Stimulated activated naive B cell treated with anti-CD40 and anti-IgM and Interleukin-4, amounts not matched to agents 10 μg/mL and 1 μg/mL and 100 μg/mL, for 72 hours (primary cell): ENCODE measurements at regions not wholly inside any gene's neighbourhood (a gene's known extent, or its start where the extent isn't known, plus 50 kb on each side); places are given as distances from the start of the nearest gene placed in this dataset.

Experiments
- ATAC-seq, 2 donors: fragments of 150-1000 bp; cut with Tn5 transposase; replicated peaks; 2 replicates each; pipeline ENCODE4 v1.10.0; 2021; ENCODE audit warnings: moderate library complexity in 1 of 2
- DNase-seq: peaks from one replicate; pipeline ENCODE4 v3.0.0; 2021
- H3K27ac Mint-ChIP-seq: one replicate; pipeline ENCODE4 v1.8.0; 2022; ENCODE audit warnings: mild to moderate bottlenecking, mixed read lengths
- H3K27me3 Mint-ChIP-seq, 2 donors: one replicate each; pipeline ENCODE4 v1.8.0; 2022; ENCODE audit warnings: mixed read lengths in 2 of 2
- H3K36me3 Mint-ChIP-seq, 2 donors: one replicate each; pipeline ENCODE4 v1.8.0; 2022; ENCODE audit warnings: mixed read lengths in 2 of 2, mild to moderate bottlenecking in 1 of 2
- H3K4me1 Mint-ChIP-seq, 2 donors: one replicate each; pipeline ENCODE4 v1.8.0; 2022; ENCODE audit warnings: mixed read lengths in 2 of 2, mild to moderate bottlenecking in 1 of 2
- H3K4me3 Mint-ChIP-seq, 2 donors: one replicate each; pipeline ENCODE4 v1.8.0; 2022; ENCODE audit warnings: mild to moderate bottlenecking in 2 of 2, mixed read lengths in 2 of 2, moderate library complexity in 1 of 2
- H3K9me3 Mint-ChIP-seq, 2 donors: one replicate each; pipeline ENCODE4 v1.8.0; 2022; ENCODE audit warnings: mixed read lengths in 2 of 2, mild to moderate bottlenecking in 1 of 2

DNA sequence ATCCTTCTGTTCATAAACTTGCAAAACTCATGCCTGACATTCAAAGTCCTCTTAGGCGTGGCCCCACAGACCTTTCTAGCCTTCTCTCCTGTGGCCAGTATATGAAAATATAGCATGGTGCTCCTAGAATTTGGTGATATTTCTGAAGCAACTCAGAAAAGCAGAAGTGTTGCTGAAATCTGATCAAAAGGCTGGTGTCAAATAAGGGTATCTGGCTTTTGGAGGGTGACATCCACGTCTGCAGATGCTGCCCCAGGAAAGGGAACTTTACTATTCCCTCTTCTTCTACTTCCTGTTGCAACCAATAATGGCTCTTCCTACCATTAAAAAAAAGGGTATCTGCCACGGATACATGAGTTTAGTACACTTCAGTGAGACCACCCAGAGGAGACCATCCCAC lies 83.9 kb upstream of the RPS6KA3 start:
- Mint-ChIP-seq H3K27ac (no peak overlapping the region), H3K9me3 (peaks cover under 1 to 1% of the 10 kb centered on the region in 2 donors), H3K4me3 (no peak overlapping the region), H3K27me3 (peaks cover 0 to 4% of the 10 kb centered on the region in 2 donors), H3K4me1 (no peaks in the 10 kb centered on the region), H3K36me3 (no peaks in the 10 kb centered on the region)
- DNase-seq (no peak), ATAC-seq (no peak)

DNA sequence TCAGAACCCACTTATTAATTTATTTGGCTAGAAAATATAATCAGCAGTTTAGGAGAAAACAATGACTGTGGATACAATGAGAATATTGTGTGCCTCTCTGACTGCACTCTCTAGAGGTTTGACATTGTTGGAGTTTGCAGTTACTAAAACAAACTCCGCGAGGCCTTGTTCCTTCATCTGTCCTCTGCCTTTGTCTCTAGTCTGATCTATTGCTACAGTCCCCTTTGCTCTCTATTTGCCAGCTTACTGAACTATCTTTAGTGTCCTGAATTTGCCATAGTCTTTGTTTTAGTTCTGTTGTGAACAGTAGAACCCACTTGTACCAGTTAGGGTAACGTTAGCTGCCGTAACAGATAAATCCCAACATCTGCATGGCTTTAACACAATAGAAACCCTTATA lies 81.4 kb upstream of the RPS6KA3 start:
- no peak for ATAC-seq

DNA sequence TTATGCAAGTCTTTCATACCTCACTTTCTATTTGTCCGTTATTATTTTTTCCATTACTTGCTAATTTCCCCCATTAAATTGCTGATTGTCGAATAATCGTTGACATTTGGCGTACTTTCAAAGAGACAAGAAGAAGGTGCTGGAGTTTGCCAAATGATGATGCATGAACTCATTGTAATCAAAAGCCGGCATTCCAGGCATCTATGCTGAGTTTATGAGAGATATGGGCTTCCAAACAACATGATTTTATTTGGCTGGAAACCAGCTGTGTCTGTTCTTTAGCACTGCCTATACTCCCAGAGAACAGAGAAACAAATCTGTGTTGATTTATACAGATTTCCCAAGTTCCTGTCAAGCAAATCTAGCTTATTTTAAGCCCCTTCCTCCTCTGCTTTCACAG lies 80.8 kb upstream of the RPS6KA3 start:
- Mint-ChIP-seq H3K27ac (no peak overlapping the region), H3K27me3 (no peaks in the 10 kb centered on the region), H3K36me3 (peaks cover 2 to 6% of the 10 kb centered on the region in 2 donors), H3K4me1 (no peaks in the 10 kb centered on the region), H3K4me3 (no peak overlapping the region), H3K9me3 (peaks cover 13 to 22% of the 10 kb centered on the region in 2 donors)
- no peak for ATAC-seq
- no peak for DNase-seq

More for the DNA sequence above, 81.4 kb upstream of the RPS6KA3 start:
- no peak overlapping the region for H3K4me3 Mint-ChIP-seq
- peaks cover 9 to 18% of the 10 kb centered on the region in 2 donors for H3K9me3 Mint-ChIP-seq
- no peaks in the 10 kb centered on the region for H3K27me3 Mint-ChIP-seq
- DNase-seq: no peak
- H3K4me1 Mint-ChIP-seq: no peaks in the 10 kb centered on the region
- no peak overlapping the region for H3K27ac Mint-ChIP-seq
- H3K36me3 Mint-ChIP-seq: peaks cover 2 to 6% of the 10 kb centered on the region in 2 donors

DNA sequence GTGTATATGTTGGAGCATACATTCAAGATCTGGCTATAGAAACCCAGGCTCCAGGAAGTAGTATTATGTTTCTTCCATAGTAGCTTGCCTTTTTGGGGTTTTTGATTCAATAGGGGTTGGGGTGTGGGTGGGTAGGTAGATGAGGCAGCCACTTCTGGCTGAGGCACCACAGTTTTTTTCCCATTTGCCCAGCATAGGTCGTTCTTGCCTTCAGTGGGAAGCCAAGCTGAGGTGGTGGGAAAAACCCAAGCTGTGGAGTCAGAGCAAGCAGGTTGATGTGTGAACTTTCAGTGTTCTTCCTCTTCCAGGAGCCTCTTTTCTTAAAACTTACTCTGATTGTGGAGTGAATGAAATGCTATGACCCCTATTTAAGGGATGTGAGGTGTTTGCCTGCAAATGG lies 67.0 kb upstream of the RPS6KA3 start:
- no peak for DNase-seq
- peak in 1 of 2 donors; percentile 46 for ATAC-seq
- no peak overlapping the region for H3K4me3 Mint-ChIP-seq
- H3K4me1 Mint-ChIP-seq: peaks cover 0 to 2% of the 10 kb centered on the region in 2 donors
- no peak overlapping the region for H3K27ac Mint-ChIP-seq
- H3K9me3 Mint-ChIP-seq: no peaks in the 10 kb centered on the region
- peaks cover 0 to 3% of the 10 kb centered on the region in 2 donors for H3K27me3 Mint-ChIP-seq
- no peaks in the 10 kb centered on the region for H3K36me3 Mint-ChIP-seq

DNA sequence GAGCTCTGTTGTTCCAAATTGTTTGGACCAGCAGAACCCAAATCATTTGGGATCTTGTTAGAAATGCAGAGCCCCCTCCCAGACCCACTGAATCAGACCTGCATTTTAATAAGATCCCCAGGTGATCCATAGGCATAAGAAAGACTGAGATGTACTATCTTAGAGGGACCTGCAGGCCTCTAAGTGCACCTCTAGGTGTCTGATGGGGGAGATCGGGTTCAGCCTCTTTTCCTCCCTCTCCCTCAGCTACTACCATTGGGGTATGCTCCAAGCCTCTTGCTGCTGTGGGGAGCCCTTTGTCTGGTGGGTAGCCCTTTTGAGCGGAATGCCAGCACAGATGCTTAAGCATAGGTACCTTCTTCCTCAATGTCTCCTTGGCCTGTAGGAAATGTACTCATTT lies 63.8 kb upstream of the RPS6KA3 start:
- no peak for DNase-seq
- Mint-ChIP-seq H3K36me3 (no peaks in the 10 kb centered on the region), H3K27ac (no peak overlapping the region), H3K4me3 (no peak overlapping the region), H3K27me3 (peaks cover 0 to 3% of the 10 kb centered on the region in 2 donors), H3K9me3 (no peaks in the 10 kb centered on the region), H3K4me1 (peaks cover 0 to 2% of the 10 kb centered on the region in 2 donors)
- ATAC-seq: no peak

DNA sequence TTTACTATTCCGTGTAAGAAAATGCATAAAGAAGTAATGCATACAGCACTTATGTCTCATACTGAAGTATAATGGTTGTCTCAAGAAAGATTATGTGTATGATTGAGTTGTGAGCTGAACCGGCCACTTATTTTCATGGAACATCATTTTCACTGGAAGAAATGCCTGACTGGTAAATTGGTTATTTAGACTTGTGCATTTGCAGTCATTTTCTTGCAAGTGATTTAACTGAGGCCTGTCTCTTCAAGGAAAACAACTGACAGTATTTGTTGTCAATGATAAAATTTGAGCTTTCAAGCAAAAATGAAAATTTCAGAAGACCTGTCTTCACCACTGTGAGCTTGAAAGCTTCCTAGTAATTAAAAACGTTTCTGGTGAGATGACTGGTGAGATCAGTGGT lies 62.7 kb upstream of the RPS6KA3 start:
- ATAC-seq: no peak
- no peak for DNase-seq
- H3K4me3 Mint-ChIP-seq: no peak overlapping the region
- peaks cover 0 to 2% of the 10 kb centered on the region in 2 donors for H3K4me1 Mint-ChIP-seq
- no peaks in the 10 kb centered on the region for H3K9me3 Mint-ChIP-seq
- H3K27me3 Mint-ChIP-seq: peaks cover 0 to 3% of the 10 kb centered on the region in 2 donors
- H3K27ac Mint-ChIP-seq: no peak overlapping the region
- H3K36me3 Mint-ChIP-seq: no peaks in the 10 kb centered on the region

DNA sequence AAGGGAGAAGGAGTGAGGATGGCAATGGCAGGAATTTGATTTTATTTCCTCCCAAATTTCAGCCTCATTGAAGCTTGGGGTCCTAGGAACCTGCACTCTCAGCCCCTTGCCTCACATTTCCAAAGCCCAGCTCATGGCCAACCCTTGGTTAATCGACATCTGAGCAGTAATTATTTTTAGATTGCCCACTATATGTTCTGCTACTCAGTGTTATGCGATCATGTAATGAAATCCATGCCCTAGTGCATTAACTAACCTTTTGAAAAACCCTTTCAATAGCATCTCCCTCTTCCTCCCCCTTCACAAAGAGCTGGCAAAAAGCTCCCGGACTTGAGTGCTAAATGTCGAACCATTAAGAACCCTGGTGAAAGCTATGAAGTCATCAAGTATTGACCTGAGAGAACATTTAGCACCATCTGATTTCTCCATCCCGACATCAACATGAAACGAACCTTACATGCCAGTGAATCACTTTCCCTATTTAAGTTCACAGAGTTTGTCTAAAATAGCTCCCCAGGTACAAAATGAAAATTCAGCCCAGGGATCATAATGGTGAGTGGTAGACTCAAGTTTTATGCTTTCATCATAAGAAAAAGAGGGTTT lies 59.2 kb upstream of the RPS6KA3 start:
- no peaks in the 10 kb centered on the region for H3K9me3 Mint-ChIP-seq
- ATAC-seq (no peak), DNase-seq (no peak)
- no peak overlapping the region for H3K4me3 Mint-ChIP-seq
- no peaks in the 10 kb centered on the region for H3K36me3 Mint-ChIP-seq
- no peak overlapping the region for H3K27ac Mint-ChIP-seq
- H3K4me1 Mint-ChIP-seq: peaks cover 11 to 19% of the 10 kb centered on the region in 2 donors
- no peaks in the 10 kb centered on the region for H3K27me3 Mint-ChIP-seq

DNA sequence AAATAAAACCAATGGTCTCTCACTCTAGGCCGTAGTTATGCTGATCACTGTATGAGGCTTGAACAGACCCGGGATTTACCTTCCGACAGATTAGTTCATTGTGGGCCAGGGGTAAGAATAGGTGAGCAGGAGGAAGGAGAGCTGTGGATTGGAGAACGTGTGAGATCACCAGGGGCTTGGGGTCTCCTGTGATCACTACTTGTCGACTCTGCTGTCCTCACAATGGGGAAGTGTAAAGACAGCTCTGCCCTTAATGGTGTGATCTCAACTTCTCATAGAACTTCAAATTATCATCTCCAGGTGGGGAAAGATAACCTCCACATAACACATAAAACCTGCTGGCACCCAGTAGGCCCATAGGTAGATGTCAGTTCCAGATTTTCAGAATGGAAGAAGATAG lies 56.2 kb upstream of the RPS6KA3 start:
- no peak for DNase-seq
- no peaks in the 10 kb centered on the region for H3K36me3 Mint-ChIP-seq
- no peaks in the 10 kb centered on the region for H3K9me3 Mint-ChIP-seq
- H3K4me3 Mint-ChIP-seq: no peak overlapping the region
- no peaks in the 10 kb centered on the region for H3K27me3 Mint-ChIP-seq
- ATAC-seq: no peak
- H3K4me1 Mint-ChIP-seq: peaks cover 19 to 42% of the 10 kb centered on the region in 2 donors
- no peak overlapping the region for H3K27ac Mint-ChIP-seq

DNA sequence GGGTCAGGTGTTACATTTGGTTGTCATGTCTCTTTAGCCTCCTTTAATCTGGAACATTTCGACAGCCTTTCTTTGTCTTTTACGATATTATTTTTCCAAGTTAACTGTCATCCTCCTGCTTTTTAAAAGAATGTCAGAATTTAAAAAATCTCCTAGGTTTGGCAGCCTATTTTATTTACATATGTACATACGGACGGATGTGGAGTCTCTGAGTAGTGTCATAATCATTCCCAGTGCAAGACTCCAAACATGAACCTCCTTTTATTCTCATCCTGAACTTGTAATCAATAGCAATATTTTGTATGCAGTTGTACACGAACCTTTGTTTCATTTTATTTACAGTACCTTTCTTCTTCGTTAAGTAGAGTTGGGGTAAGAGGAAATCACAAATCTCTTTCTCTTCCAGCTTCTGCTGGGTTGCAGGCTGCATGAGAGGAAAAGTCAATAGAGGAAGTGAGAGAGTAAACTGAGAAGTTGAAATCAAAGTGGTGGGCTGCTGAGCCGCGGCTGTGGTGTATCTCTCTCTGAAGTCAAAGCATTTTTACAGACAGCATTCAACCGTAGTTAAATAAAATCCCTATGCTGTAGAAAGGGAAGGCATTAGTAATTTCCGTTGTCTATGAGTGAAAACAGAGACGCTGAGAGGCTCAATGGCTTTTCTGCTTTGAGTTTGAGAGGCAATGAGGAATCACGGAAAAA lies 53.9 kb upstream of the RPS6KA3 start:
- peaks cover 24 to 59% of the 10 kb centered on the region in 2 donors for H3K4me1 Mint-ChIP-seq
- H3K9me3 Mint-ChIP-seq: no peaks in the 10 kb centered on the region
- H3K27me3 Mint-ChIP-seq: no peaks in the 10 kb centered on the region
- H3K36me3 Mint-ChIP-seq: no peaks in the 10 kb centered on the region
- ATAC-seq: peak; percentile 98
- peak overlapping the region; percentile 52 to 67 for H3K4me3 Mint-ChIP-seq
- H3K27ac Mint-ChIP-seq: peak overlapping the region; percentile 11
- peak; percentile 49 for DNase-seq

DNA sequence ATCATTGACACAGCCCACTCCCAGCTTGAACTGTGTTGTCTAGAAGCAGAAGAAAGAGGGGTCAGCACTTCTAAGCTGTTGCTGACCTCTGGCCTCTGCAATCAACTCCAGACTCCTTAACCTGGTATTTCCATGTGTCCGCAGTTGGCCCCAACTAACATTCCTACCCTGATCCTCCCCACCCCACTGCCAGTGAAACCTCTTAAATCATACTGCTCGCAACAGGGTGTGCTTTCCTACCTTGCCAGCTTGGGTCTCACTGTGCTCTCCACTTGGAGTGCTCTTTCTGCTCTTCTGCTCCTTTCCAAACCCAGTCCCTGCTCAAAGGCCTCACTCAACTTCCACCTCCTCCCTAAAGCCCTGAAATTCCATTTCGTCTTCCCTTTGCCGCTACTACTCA lies 52.3 kb upstream of the RPS6KA3 start:
- Mint-ChIP-seq H3K36me3 (no peaks in the 10 kb centered on the region), H3K9me3 (no peaks in the 10 kb centered on the region), H3K4me3 (no peak overlapping the region), H3K27ac (no peak overlapping the region), H3K4me1 (peaks cover 29 to 70% of the 10 kb centered on the region in 2 donors), H3K27me3 (no peaks in the 10 kb centered on the region)
- no peak for DNase-seq
- no peak for ATAC-seq

DNA sequence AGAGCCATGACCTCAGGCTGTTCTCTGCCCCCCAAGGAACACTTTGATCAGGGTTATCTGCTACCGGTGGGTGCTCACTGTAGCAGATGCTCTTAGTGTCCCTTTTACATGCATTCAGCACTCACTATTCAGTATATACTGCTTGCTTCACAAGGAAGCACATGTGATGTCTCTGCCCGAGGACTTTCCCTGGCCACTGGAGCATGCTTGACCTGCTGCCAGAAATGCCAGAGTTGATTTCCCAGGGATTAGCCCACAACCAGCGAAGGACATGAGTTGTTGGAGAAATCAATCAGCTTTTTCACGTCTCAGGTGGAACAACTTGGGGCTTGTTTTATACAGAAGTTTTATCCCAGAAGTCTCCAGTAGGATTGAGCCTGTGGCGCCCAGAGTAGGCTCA lies 51.2 kb upstream of the RPS6KA3 start:
- Mint-ChIP-seq H3K27ac (no peak overlapping the region), H3K27me3 (no peaks in the 10 kb centered on the region), H3K36me3 (no peaks in the 10 kb centered on the region), H3K9me3 (no peaks in the 10 kb centered on the region), H3K4me1 (peaks cover 33 to 76% of the 10 kb centered on the region in 2 donors), H3K4me3 (no peak overlapping the region)
- DNase-seq (no peak), ATAC-seq (no peak)
